K562 (cell line): ENCODE measurements at regions not wholly inside any gene's neighbourhood (a gene's known extent, or its start where the extent isn't known, plus 50 kb on each side); places are given as distances from the start of the nearest gene placed in this dataset.

Experiments
- ATAC-seq: fragments of 200-7000 bp; cut with Tn5 transposase; 3 replicates; pipeline ENCODE4 v1.9.1; 2020; ENCODE audit warnings: moderate library complexity
- BruUV-seq: library from RNA; stranded (reverse); fragments of 400-500 nt; replicated peaks from 2 replicates; lab custom pipeline; 2021; lab: Mats Ljungman, UMichigan
- CTCF ChIA-PET: fragments of 300-600 bp; formaldehyde crosslinking; extraction: SDS; loops from one replicate; lab custom pipeline; 2021; ENCODE audit warnings: low intra/inter-chr PET ratio; lab: Yijun Ruan, JAX
- POLR2A ChIA-PET: fragments of 300-600, 350-650 bp; sonication (Branson Sonifier 250); formaldehyde crosslinking; extraction: SDS; loops from one replicate; lab custom pipeline; 2021; ENCODE audit warnings: antibody characterized with exemption, inconsistent platforms; lab: Yijun Ruan, JAX
- DNase-seq, 4 experiments: peaks; one replicate each; pipeline versions ENCODE4 v3.0.0 to v3.0.0-alpha.2; 2011 to 2018; ENCODE audit warnings: low spot score in 3 of 4, mixed read lengths in 3 of 4; ENCODE audit errors: extremely low read depth in 1 of 4
- FAIRE-seq: peaks from 2 replicates; lab custom pipeline; 2011; peaks lifted over from hg19 to GRCh38; lab: Jason Lieb, UNC
- H2AFZ ChIP-seq: 2 replicates; pipeline ENCODE4 v1.6.0; 2011; ENCODE audit warnings: low read depth, low read length, control low read depth, inconsistent platforms
- H3K27ac ChIP-seq: fragments of 200-600 bp; 3 replicates; pipeline ENCODE4 v1.8.0; 2011; ENCODE audit warnings: low read depth, mild to moderate bottlenecking, control low read depth, inconsistent platforms, low read length, moderate library complexity, mixed read lengths; ENCODE audit errors: extremely low read depth
- H3K27me3 ChIP-seq, 2 experiments: fragments of 300-600 bp in 1 of 2; 2 replicates in 1 of 2; 3 replicates in 1 of 2; pipeline versions ENCODE4 v1.6.0 to v1.8.0; 2011; ENCODE audit warnings: inconsistent platforms in 2 of 2, low read length in 2 of 2, mild to moderate bottlenecking in 1 of 2, mixed read lengths in 1 of 2, moderate library complexity in 1 of 2; ENCODE audit not compliant: control insufficient read depth in 2 of 2, insufficient read depth in 2 of 2
- H3K36me3 ChIP-seq: fragments of 300-600 bp; 3 replicates; pipeline ENCODE4 v1.8.0; 2011; ENCODE audit warnings: mild to moderate bottlenecking, low read length, inconsistent platforms; ENCODE audit not compliant: control insufficient read depth, insufficient read depth
- H3K4me1 ChIP-seq, 2 experiments: fragments of 200-600 bp in 1 of 2; replicated peaks in 1 of 2; 2 replicates in 1 of 2; 3 replicates in 1 of 2; pipeline versions ENCODE4 v1.5.1 to v1.8.0; 2011; ENCODE audit warnings: inconsistent platforms in 2 of 2, low read length in 2 of 2, mild to moderate bottlenecking in 1 of 2, mixed read lengths in 1 of 2, moderate library complexity in 1 of 2; ENCODE audit not compliant: control insufficient read depth in 2 of 2, insufficient read depth in 2 of 2
- H3K4me2 ChIP-seq: 2 replicates; pipeline ENCODE4 v1.6.1; 2011; ENCODE audit warnings: low read length, control low read depth, inconsistent platforms, mixed read lengths; ENCODE audit not compliant: insufficient read depth
- H3K4me3 ChIP-seq: fragments of 200-600 bp; sonication (generic), shearing (Covaris generic); 2 replicates; pipeline ENCODE4 v1.5.1; 2016; ENCODE audit warnings: control low read depth, inconsistent platforms
- H3K79me2 ChIP-seq: fragments of 200-600 bp; 3 replicates; pipeline ENCODE4 v1.8.0; 2011; ENCODE audit warnings: low read length, inconsistent platforms; ENCODE audit not compliant: control insufficient read depth, insufficient read depth
- H3K9ac ChIP-seq, 2 experiments: 2 replicates each; pipeline versions ENCODE4 v1.6.0 to v1.6.1; 2011; ENCODE audit warnings: low read depth in 2 of 2, low read length in 2 of 2, control low read depth in 1 of 2, inconsistent platforms in 1 of 2, mild to moderate bottlenecking in 1 of 2, mixed read lengths in 1 of 2; ENCODE audit not compliant: insufficient read depth in 1 of 2
- H3K9me1 ChIP-seq: one replicate; pipeline ENCODE4 v1.6.0; 2011; ENCODE audit warnings: inconsistent platforms, mild to moderate bottlenecking, low read length, moderate library complexity; ENCODE audit not compliant: control insufficient read depth, insufficient read depth
- H3K9me3 ChIP-seq: replicated peaks from 2 replicates; pipeline ENCODE4 v1.5.1; 2011; ENCODE audit warnings: low read depth, low read length, inconsistent platforms; ENCODE audit not compliant: control insufficient read depth, insufficient read depth
- H4K20me1 ChIP-seq: replicated peaks from 2 replicates; pipeline ENCODE4 v1.6.1; 2011; ENCODE audit warnings: low read length, inconsistent platforms, mixed read lengths; ENCODE audit not compliant: control insufficient read depth, insufficient read depth
- ARID2 ChIP-seq: fragments of 450-650 bp; IDR thresholded peaks from 2 replicates; pipeline ENCODE4 v1.6.1; 2017; ENCODE audit warnings: antibody characterized with exemption, mild to moderate bottlenecking
- CREM ChIP-seq: IDR thresholded peaks from 2 replicates; pipeline ENCODE4 v1.6.1; 2014; ENCODE audit warnings: antibody characterized with exemption, low read depth
- MEF2D ChIP-seq: conservative IDR thresholded peaks from 2 replicates; pipeline ENCODE4 v1.6.1; 2016; ENCODE audit warnings: low read depth, missing genetic modification characterization, missing compliant biosample characterization
- STAG1 ChIP-seq: sonication (generic); formaldehyde crosslinking; IDR thresholded peaks from 2 replicates; pipeline ENCODE4 v1.5.0; 2020; ENCODE audit warnings: missing genetic modification reagents, borderline replicate concordance
- ZNF57 ChIP-seq: fragments of 450-650 bp; formaldehyde crosslinking; IDR thresholded peaks from 2 replicates; pipeline ENCODE4 v1.4.0; 2020; ENCODE audit warnings: mild to moderate bottlenecking, moderate library complexity
- ZNF695 ChIP-seq: fragments of 450-650 bp; formaldehyde crosslinking; IDR thresholded peaks from 2 replicates; pipeline ENCODE4 v1.4.0; 2020; ENCODE audit warnings: mild to moderate bottlenecking, moderate library complexity
- WGBS: fragments of 100-300 bp; shearing (Covaris generic); methylation state at CpG from one replicate; pipeline ENCODE4 v1.1.6; 2016; ENCODE audit warnings: low coverage, mixed read lengths; ENCODE audit not compliant: insufficient coverage; ENCODE audit errors: missing lambda C conversion rate; 5-methylcytosine and 5-hydroxymethylcytosine counted together
- in situ Hi-C: fragments of 300-500 bp; cut with MboI; formaldehyde crosslinking; loops from 4 replicates; pipeline ENCODE4 v1.15.0; 2018; ENCODE audit warnings: inconsistent platforms, mixed read lengths
- intact Hi-C: fragments of 100-400 bp; cut with micrococcal nuclease; formaldehyde crosslinking; loops from 2 replicates; pipeline ENCODE4 v1.14.2; 2022
- TF ChIP-seq, protein P1 (sequence below), 2 experiments: fragments of 450-650 bp in 1 of 2; sonication (generic) in 1 of 2; formaldehyde crosslinking in 1 of 2; IDR thresholded peaks in 1 of 2; conservative IDR thresholded peaks in 1 of 2; 2 replicates each; pipeline versions ENCODE4 v1.6.1 to v1.8.1; 2016 to 2023; ENCODE audit warnings: mild to moderate bottlenecking in 2 of 2, moderate library complexity in 2 of 2, inconsistent platforms in 1 of 2, missing genetic modification reagents in 1 of 2
- TF ChIP-seq, protein P2 (sequence below): sonication (generic); formaldehyde crosslinking; IDR thresholded peaks from 2 replicates; pipeline ENCODE4 v1.8.0; 2022; ENCODE audit warnings: missing genetic modification reagents, mild to moderate bottlenecking, moderate library complexity, borderline replicate concordance
- TF ChIP-seq, protein P3 (sequence below): fragments of 450-650 bp; formaldehyde crosslinking; IDR thresholded peaks from 2 replicates; pipeline ENCODE4 v1.4.0; 2020; ENCODE audit warnings: mild to moderate bottlenecking, moderate library complexity
- TF ChIP-seq, protein P4 (sequence below), 2 experiments: fragments of 450-650 bp; IDR thresholded peaks; 2 replicates each; pipeline ENCODE4 v1.6.1; 2016; ENCODE audit warnings: mild to moderate bottlenecking in 2 of 2, borderline replicate concordance in 1 of 2, low read depth in 1 of 2, moderate library complexity in 1 of 2

DNA sequence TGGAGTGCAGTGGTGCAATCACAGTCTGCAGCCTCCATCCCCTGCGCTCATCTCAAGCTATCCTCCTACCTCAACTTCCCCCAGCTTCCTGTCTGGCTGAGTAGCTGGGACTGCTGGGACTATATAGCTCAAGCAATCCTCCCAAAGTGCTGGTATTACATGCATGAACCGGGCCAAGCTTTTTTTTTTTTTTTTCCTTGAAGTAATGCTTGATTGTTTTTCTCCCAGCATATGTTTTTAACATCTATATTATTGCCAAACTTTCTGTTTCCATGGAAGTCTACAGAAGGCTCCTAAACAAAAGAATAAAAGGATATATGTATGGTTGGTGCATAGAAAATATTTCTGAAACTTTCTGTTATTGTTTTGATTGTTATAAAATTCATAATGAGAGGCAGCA is 853.6 kb downstream of the KCNA4 start:
- in situ Hi-C loops = no loop called here
- no TSS peak for BruUV-seq
- CTCF ChIA-PET = no interaction called here
- H3K27me3 ChIP-seq = no peaks in the 10 kb centered on the region
- 17% methylated on average over 1 of the region's 2 CpGs for WGBS
- no peak for FAIRE-seq
- no peak for ATAC-seq
- no peak overlapping the region for H3K9ac ChIP-seq
- H3K27ac ChIP-seq = no peak overlapping the region
- no peaks in the 10 kb centered on the region; the same call in 1 of the 2 replicates for H3K9me3 ChIP-seq
- TF ChIP-seq ZNF695 (CRISPR knock-in tag) (no peak), STAG1 (CRISPR knock-in tag) (no peak), ZNF57 (CRISPR knock-in tag) (no peak), ARID2 (no peak), MEF2D (no peak), CREM (no peak)
- TF ChIP-seq, protein P1, sequence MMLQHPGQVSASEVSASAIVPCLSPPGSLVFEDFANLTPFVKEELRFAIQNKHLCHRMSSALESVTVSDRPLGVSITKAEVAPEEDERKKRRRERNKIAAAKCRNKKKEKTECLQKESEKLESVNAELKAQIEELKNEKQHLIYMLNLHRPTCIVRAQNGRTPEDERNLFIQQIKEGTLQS (IDR thresholded peaks at IDR 0.05) = no peak
- TF ChIP-seq, protein P1 (CRISPR knock-in tag; conservative IDR thresholded peaks at IDR 0.05) = no peak
- TF ChIP-seq, protein P2, sequence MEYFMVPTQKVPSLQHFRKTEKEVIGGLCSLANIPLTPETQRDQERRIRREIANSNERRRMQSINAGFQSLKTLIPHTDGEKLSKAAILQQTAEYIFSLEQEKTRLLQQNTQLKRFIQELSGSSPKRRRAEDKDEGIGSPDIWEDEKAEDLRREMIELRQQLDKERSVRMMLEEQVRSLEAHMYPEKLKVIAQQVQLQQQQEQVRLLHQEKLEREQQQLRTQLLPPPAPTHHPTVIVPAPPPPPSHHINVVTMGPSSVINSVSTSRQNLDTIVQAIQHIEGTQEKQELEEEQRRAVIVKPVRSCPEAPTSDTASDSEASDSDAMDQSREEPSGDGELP = no peak
- TF ChIP-seq, protein P3, sequence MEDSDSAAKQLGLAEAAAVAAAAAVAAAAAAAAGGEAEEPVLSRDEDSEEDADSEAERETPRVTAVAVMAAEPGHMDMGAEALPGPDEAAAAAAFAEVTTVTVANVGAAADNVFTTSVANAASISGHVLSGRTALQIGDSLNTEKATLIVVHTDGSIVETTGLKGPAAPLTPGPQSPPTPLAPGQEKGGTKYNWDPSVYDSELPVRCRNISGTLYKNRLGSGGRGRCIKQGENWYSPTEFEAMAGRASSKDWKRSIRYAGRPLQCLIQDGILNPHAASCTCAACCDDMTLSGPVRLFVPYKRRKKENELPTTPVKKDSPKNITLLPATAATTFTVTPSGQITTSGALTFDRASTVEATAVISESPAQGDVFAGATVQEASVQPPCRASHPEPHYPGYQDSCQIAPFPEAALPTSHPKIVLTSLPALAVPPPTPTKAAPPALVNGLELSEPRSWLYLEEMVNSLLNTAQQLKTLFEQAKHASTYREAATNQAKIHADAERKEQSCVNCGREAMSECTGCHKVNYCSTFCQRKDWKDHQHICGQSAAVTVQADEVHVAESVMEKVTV (CRISPR knock-in tag) = no peak
- TF ChIP-seq, protein P4, sequence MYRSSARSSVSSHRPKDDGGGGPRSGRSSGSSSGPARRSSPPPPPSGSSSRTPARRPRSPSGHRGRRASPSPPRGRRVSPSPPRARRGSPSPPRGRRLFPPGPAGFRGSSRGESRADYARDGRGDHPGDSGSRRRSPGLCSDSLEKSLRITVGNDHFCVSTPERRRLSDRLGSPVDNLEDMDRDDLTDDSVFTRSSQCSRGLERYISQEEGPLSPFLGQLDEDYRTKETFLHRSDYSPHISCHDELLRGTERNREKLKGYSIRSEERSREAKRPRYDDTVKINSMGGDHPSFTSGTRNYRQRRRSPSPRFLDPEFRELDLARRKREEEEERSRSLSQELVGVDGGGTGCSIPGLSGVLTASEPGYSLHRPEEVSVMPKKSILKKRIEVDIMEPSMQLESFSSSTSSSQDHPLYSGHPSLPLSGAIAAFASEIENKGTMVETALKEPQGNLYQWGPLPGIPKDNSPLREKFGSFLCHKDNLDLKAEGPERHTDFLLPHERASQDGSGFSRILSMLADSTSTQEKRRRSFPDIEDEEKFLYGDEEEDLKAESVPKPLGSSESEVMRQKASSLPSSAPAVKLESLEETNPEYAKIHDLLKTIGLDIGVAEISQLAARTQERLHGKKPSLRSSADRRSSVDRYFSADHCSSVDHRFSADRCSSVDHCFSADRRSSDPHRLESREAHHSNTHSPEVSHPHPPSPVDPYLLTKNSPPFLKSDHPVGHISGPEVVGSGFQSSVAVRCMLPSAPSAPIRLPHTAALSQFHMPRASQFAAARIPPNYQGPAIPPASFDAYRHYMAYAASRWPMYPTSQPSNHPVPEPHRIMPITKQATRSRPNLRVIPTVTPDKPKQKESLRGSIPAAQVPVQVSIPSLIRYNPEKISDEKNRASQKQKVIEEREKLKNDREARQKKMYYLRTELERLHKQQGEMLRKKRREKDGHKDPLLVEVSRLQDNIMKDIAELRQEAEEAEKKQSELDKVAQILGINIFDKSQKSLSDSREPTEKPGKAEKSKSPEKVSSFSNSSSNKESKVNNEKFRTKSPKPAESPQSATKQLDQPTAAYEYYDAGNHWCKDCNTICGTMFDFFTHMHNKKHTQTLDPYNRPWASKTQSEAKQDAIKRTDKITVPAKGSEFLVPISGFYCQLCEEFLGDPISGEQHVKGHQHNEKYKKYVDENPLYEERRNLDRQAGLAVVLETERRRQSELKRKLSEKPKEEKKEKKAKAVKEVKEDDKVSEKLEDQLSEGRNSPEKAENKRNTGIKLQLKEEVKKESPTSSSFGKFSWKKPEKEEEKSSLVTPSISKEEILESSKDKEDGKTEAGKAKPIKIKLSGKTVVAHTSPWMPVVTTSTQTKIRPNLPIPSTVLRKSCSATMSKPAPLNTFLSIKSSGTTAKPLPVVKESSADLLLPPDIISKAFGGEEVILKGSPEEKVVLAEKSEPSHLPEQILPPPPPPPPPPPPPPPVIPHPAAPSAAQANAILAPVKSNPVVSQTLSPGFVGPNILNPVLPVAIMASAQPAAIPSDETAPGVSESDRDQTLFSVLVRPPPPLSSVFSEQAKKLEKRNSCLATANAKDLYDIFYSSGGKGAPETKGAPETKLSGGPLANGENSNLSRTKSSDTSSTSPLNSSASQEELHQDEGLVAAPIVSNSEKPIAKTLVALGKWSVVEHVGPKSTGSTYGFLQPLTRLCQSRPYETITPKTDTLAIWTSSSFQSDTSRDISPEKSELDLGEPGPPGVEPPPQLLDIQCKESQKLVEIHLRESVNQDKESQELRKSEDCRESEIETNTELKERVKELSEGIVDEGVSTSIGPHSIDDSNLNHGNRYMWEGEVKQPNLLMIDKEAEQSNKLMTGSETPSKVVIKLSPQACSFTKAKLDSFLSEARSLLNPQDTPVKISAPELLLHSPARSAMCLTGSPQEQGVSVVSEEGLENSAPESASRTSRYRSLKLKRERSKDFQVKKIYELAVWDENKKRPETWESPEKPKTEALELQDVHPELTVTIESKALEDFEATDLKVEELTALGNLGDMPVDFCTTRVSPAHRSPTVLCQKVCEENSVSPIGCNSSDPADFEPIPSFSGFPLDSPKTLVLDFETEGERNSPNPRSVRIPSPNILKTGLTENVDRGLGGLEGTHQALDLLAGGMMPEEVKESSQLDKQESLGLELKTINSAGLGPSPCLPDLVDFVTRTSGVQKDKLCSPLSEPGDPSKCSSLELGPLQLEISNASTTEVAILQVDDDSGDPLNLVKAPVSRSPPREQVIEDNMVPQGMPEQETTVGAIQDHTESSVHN (IDR thresholded peaks at IDR 0.05; ENCODE audit: borderline replicate concordance in 1 of 2, low read depth in 1 of 2) = no peak
- no peaks in the 10 kb centered on the region for H3K9me1 ChIP-seq
- POLR2A ChIA-PET = no interaction called here
- no peaks in the 10 kb centered on the region for H4K20me1 ChIP-seq
- intact Hi-C loops = no loop called here
- H2AFZ ChIP-seq = no peak overlapping the region
- DNase-seq = no peak
- H3K4me3 ChIP-seq = no peak overlapping the region
- H3K4me1 ChIP-seq = no peaks in the 10 kb centered on the region
- H3K4me2 ChIP-seq = no peak overlapping the region
- H3K36me3 ChIP-seq = no peaks in the 10 kb centered on the region
- no peaks in the 10 kb centered on the region for H3K79me2 ChIP-seq
